Mesothelial cell of epicardium (in vitro differentiated cells): ENCODE measurements at regions not wholly inside any gene's neighbourhood (a gene's known extent, or its start where the extent isn't known, plus 50 kb on each side); places are given as distances from the start of the nearest gene placed in this dataset.

Source experiments
- DNase-seq, 2 experiments: peaks; one replicate each; pipeline ENCODE4 v3.0.0; 2021; ENCODE audit warnings: low spot score in 2 of 2; ENCODE audit not compliant: unreplicated experiment in 2 of 2
- H3K27ac Mint-ChIP-seq: 2 replicates; pipeline ENCODE4 v1.8.0; 2021; ENCODE audit warnings: mixed read lengths
- H3K27me3 Mint-ChIP-seq: 2 replicates; pipeline ENCODE4 v1.8.0; 2021; ENCODE audit warnings: low read depth, mixed read lengths
- H3K36me3 Mint-ChIP-seq: 2 replicates; pipeline ENCODE4 v1.8.0; 2021; ENCODE audit warnings: mixed read lengths
- H3K4me1 Mint-ChIP-seq: 2 replicates; pipeline ENCODE4 v1.8.0; 2021; ENCODE audit warnings: mixed read lengths
- H3K4me3 Mint-ChIP-seq: 2 replicates; pipeline ENCODE4 v1.8.0; 2021; ENCODE audit warnings: mild to moderate bottlenecking, moderate library complexity, mixed read lengths
- H3K9me3 Mint-ChIP-seq: 2 replicates; pipeline ENCODE4 v1.8.0; 2021; ENCODE audit warnings: mixed read lengths
- TF ChIP-seq, protein P1 (sequence below): fragments of 200-600 bp; sonication (generic); IDR thresholded peaks from one replicate; pipeline ENCODE4 v1.5.0; 2021; ENCODE audit warnings: antibody characterized with exemption; ENCODE audit not compliant: unreplicated experiment

DNA sequence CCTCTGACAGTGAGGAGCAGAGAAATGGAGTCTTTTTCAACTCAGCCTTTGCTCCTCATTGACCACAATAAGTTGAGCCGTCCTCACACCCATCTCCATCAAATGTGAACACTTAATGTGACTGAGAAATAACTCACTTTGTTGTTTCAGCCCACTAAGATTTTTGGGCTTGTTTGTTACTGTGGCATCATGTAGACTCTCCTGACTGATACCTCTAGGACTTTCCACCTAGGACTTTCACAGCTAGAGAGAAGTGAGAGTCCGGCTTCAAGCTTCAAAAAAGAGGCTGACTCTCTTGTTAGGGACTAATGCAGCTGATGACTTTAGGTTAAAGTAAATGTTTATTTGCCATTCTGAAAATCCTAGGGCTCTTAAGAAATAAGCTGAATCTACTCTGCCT is 435.0 kb downstream of the TMEM114 start:
- H3K4me3 Mint-ChIP-seq: no peak overlapping the region
- H3K27ac Mint-ChIP-seq: no peak overlapping the region
- no peaks in the 10 kb centered on the region for H3K4me1 Mint-ChIP-seq
- no peaks in the 10 kb centered on the region for H3K27me3 Mint-ChIP-seq
- TF ChIP-seq, protein P1, sequence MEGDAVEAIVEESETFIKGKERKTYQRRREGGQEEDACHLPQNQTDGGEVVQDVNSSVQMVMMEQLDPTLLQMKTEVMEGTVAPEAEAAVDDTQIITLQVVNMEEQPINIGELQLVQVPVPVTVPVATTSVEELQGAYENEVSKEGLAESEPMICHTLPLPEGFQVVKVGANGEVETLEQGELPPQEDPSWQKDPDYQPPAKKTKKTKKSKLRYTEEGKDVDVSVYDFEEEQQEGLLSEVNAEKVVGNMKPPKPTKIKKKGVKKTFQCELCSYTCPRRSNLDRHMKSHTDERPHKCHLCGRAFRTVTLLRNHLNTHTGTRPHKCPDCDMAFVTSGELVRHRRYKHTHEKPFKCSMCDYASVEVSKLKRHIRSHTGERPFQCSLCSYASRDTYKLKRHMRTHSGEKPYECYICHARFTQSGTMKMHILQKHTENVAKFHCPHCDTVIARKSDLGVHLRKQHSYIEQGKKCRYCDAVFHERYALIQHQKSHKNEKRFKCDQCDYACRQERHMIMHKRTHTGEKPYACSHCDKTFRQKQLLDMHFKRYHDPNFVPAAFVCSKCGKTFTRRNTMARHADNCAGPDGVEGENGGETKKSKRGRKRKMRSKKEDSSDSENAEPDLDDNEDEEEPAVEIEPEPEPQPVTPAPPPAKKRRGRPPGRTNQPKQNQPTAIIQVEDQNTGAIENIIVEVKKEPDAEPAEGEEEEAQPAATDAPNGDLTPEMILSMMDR: no peak
- H3K9me3 Mint-ChIP-seq: peaks cover 26% of the 10 kb centered on the region
- DNase-seq: no peak
- H3K36me3 Mint-ChIP-seq: no peaks in the 10 kb centered on the region

DNA sequence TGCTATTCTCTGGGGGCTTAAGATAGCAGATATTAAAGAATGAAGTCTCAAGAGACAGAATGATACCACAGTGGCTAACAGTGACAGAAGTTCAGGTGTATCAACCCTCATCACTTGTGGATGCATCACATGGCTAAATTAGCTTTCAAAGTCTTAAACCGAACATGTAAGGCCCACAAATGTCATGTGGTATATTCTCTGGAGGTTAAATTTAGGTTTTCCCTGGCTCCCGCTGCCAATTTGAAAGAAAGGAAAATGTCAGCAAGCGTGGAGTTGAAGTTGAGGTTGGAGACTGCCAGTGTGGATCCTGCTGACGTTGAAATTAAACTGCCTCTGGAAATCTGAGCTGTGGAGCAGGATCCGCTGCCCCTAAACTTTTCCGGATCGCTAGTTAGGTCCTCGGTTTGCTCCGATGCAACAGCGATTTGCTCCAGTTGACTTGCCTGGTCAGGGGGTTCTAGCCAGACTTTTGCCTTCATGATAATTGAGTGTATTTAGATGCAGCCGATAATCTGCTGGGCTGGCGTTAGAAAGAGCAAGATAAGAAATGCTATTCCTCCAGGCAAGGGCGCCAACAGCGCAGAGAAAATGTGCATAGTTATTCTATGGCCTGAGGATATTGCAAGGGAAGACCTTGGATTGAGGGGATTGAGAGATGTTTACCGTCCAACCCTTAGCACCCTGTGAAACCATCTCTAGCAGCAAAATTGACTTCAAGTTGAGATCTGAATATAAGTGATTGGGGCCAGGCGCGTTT is 443.9 kb downstream of the TMEM114 start:
- no peaks in the 10 kb centered on the region for H3K4me1 Mint-ChIP-seq
- DNase-seq: no peak

DNA sequence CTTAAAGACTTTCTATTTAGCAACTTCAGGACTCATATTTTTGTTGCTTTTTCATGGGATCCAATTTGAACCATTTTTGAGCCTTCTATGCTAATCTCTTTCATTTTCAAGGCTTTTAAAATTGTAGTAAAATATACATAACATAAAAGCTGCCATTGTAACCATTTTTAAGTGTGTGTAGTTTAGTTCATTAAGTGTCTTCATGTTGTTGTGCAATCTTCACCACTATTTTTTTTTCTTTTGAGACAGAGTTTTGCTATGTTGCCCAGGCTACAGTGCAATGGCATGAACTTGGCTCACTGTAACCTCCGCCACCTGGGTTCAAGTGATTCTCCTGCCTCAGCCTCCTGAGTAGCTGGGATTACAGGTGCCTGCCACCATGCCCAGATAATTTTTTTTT is 451.6 kb downstream of the TMEM114 start:
- DNase-seq: no peak
- Mint-ChIP-seq H3K4me3 (no peak overlapping the region), H3K36me3 (no peaks in the 10 kb centered on the region), H3K9me3 (no peaks in the 10 kb centered on the region), H3K27me3 (no peaks in the 10 kb centered on the region), H3K4me1 (no peaks in the 10 kb centered on the region), H3K27ac (no peak overlapping the region)
- TF ChIP-seq, protein P1: no peak

More for the DNA sequence above, 443.9 kb downstream of the TMEM114 start:
- H3K9me3 Mint-ChIP-seq: peaks cover 2% of the 10 kb centered on the region
- no peak overlapping the region for H3K27ac Mint-ChIP-seq
- no peak overlapping the region for H3K4me3 Mint-ChIP-seq
- TF ChIP-seq, protein P1: no peak
- H3K27me3 Mint-ChIP-seq: no peaks in the 10 kb centered on the region
- no peaks in the 10 kb centered on the region for H3K36me3 Mint-ChIP-seq

DNA sequence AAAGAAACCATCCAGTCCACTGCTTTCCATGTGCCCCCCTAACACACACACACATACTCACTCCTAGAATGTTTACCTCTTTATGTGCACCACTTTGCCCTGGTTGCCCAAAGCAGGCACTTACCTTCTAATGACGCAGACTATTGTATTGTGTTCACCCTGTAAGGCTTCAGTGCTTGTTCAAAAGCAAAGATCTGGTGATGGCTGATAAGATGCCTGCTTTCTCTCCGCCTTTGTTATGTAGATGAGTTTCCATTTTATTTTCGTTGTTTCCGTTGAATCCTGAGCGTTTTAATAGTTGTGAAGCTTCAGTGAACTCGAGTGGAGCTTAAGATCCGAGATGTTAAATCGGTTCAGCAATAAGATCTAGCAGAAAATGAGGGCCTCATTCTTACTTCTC is 452.7 kb downstream of the TMEM114 start:
- no peak for DNase-seq
- TF ChIP-seq, protein P1: no peak
- no peak overlapping the region for H3K4me3 Mint-ChIP-seq
- H3K27me3 Mint-ChIP-seq: no peaks in the 10 kb centered on the region
- H3K27ac Mint-ChIP-seq: no peak overlapping the region
- H3K4me1 Mint-ChIP-seq: no peaks in the 10 kb centered on the region
- no peaks in the 10 kb centered on the region for H3K36me3 Mint-ChIP-seq
- H3K9me3 Mint-ChIP-seq: no peaks in the 10 kb centered on the region

DNA sequence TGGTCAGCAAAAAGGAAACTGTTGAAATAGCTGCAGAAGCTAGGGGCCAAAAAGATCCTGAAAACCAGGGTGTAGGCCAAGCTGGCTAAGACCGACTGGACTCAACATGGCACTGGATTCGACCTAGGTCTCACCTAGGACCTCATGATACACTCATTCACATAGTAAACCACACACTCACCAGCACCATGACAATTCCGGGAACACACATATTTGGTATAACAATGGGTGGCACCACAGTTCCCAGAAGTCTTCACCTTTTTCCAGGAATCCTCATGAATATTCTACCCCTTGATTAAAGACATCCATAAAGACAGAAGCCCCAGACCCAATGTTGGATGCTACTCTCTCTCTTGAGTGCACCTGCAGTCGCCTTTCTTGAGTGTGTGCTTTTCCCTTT is 460.1 kb downstream of the TMEM114 start:
- TF ChIP-seq, protein P1: no peak
- no peaks in the 10 kb centered on the region for H3K4me1 Mint-ChIP-seq
- no peaks in the 10 kb centered on the region for H3K36me3 Mint-ChIP-seq

More for the DNA sequence above, 460.1 kb downstream of the TMEM114 start:
- H3K4me3 Mint-ChIP-seq: no peak overlapping the region
- no peak for DNase-seq
- no peak overlapping the region for H3K27ac Mint-ChIP-seq
- H3K27me3 Mint-ChIP-seq: no peaks in the 10 kb centered on the region
- peaks cover 12% of the 10 kb centered on the region for H3K9me3 Mint-ChIP-seq
